Spleen (tissue), 7 donors: ENCODE measurements at regions not wholly inside any gene's neighbourhood (a gene's known extent, or its start where the extent isn't known, plus 50 kb on each side); places are given as distances from the start of the nearest gene placed in this dataset.

Experiments
- CTCF ChIP-seq, 11 experiments: fragments of 200-600 bp in 7 of 11; fragments of 450-650 bp in 4 of 11; sonication (generic) in 4 of 11; IDR thresholded peaks in 8 of 11; conservative IDR thresholded peaks in 3 of 11; 1 replicate in 7 of 11; 2 replicates in 4 of 11; pipeline versions ENCODE4 v1.4.0 to v1.8.0; 2016 to 2021; ENCODE audit warnings: antibody characterized with exemption in 11 of 11, inconsistent platforms in 4 of 11, mild to moderate bottlenecking in 1 of 11
- POLR2A ChIP-seq, 3 donors: fragments of 450-650 bp; IDR thresholded peaks; one replicate each; pipeline ENCODE4 v1.5.1; 2017; ENCODE audit warnings: antibody characterized with exemption in 3 of 3, mild to moderate bottlenecking in 1 of 3
- POLR2AphosphoS5 ChIP-seq, 3 donors: sonication (generic); formaldehyde crosslinking; IDR thresholded peaks; one replicate each; pipeline ENCODE4 v1.5.1; 2017; ENCODE audit warnings: antibody characterized with exemption in 3 of 3
- donor health status: DM: no; HTN: no; CAD: no; lungs with moderate emphysema.
- donor health status: DM: no; HTN: no; CAD: no.
- donor health status: DM: no; HTN: no; CAD: no.

GRCh38 chr20:51134405-51134804 is 111.5 kb upstream of the KCNG1 start:
- no peak for TF ChIP-seq POLR2A (IDR thresholded peaks at IDR 0.05)
- no peak for TF ChIP-seq CTCF (IDR thresholded peaks at IDR 0.05 in 8 of 11, conservative IDR thresholded peaks at IDR 0.05 in 3 of 11)
- no peak for TF ChIP-seq POLR2AphosphoS5 (IDR thresholded peaks at IDR 0.05)
